ENCODE measurements at regions not wholly inside any gene's neighbourhood (a gene's known extent, or its start where the extent isn't known, plus 50 kb on each side); places are given as distances from the start of the nearest gene placed in this dataset.

GRCh38 chrX:99384594-99385374 lies 1025.3 kb downstream of the PCDH19 start:
- Histone ChIP-seq H3K36me3 (ENCODE audit: insufficient read depth, low read length, poor library complexity, severe bottlenecking) (no peaks in the 10 kb centered on the region), H3K9me3 (ENCODE audit: low read depth, low read length, poor library complexity, severe bottlenecking) (no peaks in the 10 kb centered on the region), H3K4me3 (ENCODE audit: low read depth, low read length, poor library complexity, severe bottlenecking) (no peak overlapping the region), H3K4me1 (ENCODE audit: insufficient read depth, low read length, poor library complexity, severe bottlenecking) (no peaks in the 10 kb centered on the region), H3K27me3 (replicated peaks; ENCODE audit: insufficient read depth, low read depth, low read length, poor library complexity) (no peaks in the 10 kb centered on the region), H3K27ac (ENCODE audit: low read depth, low read length, poor library complexity, severe bottlenecking) (no peak overlapping the region)
- TF ChIP-seq EZH2 (IDR thresholded peaks at IDR 0.05; ENCODE audit: borderline replicate concordance, low read depth, low read length, poor library complexity, severe bottlenecking) (no peak), CTCF (conservative IDR thresholded peaks at IDR 0.05; ENCODE audit: low read depth, low read length) (no peak)
- BruUV-seq (replicated peaks), result no TSS peak
- ChIA-PET POLR2A (ENCODE audit: low non-redundant PET) (no interaction called here), CTCF (no interaction called here)
- intact Hi-C loops (cut with micrococcal nuclease; ENCODE audit: unreplicated experiment), result no loop called here
- no peak for DNase-seq (ENCODE audit: low spot score)

DNA sequence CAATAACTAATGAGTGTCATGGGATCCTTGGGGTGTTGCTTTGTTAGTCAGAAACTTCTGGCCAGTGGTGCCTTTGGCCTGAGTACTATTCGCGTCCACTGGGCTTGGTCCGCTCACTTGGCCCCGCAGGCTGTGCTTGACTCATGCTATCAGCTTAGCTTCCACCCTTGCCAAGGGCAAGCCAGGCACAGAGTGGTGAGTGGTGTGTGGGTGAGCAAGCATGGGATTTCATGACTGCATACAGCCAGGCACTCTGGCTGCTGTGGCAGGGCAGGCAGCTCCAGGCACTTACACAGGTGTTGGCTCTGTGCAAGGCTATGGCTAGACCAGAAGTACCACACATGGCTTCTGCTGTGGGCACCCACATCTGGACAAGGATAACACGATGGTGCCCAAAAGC lies 1026.3 kb downstream of the PCDH19 start:
- ChIA-PET POLR2A (ENCODE audit: low non-redundant PET) (no interaction called here), CTCF (no interaction called here)
- Histone ChIP-seq H3K4me1 (ENCODE audit: insufficient read depth, low read length, poor library complexity, severe bottlenecking) (no peaks in the 10 kb centered on the region), H3K27ac (ENCODE audit: low read depth, low read length, poor library complexity, severe bottlenecking) (no peak overlapping the region), H3K36me3 (ENCODE audit: insufficient read depth, low read length, poor library complexity, severe bottlenecking) (no peaks in the 10 kb centered on the region), H3K9me3 (ENCODE audit: low read depth, low read length, poor library complexity, severe bottlenecking) (no peaks in the 10 kb centered on the region), H3K27me3 (replicated peaks; ENCODE audit: insufficient read depth, low read depth, low read length, poor library complexity) (no peaks in the 10 kb centered on the region), H3K4me3 (ENCODE audit: low read depth, low read length, poor library complexity, severe bottlenecking) (no peak overlapping the region)
- intact Hi-C loops (cut with micrococcal nuclease; ENCODE audit: unreplicated experiment), result no loop called here
- no peak for DNase-seq (ENCODE audit: low spot score)
- BruUV-seq (replicated peaks), result no TSS peak
- TF ChIP-seq CTCF (conservative IDR thresholded peaks at IDR 0.05; ENCODE audit: low read depth, low read length), result no peak

- no TSS peak for BruUV-seq (replicated peaks)
- intact Hi-C loops (cut with micrococcal nuclease; ENCODE audit: unreplicated experiment), result no loop called here
- ChIA-PET CTCF (no interaction called here), POLR2A (ENCODE audit: low non-redundant PET) (no interaction called here)
- H3K9me3 ChIP-seq (ENCODE audit: low read depth, low read length, poor library complexity, severe bottlenecking), result no peaks in the 10 kb centered on the region
- no peaks in the 10 kb centered on the region for H3K27me3 ChIP-seq (replicated peaks; ENCODE audit: insufficient read depth, low read depth, low read length, poor library complexity)
- no peaks in the 10 kb centered on the region for H3K36me3 ChIP-seq (ENCODE audit: insufficient read depth, low read length, poor library complexity, severe bottlenecking)
- TF ChIP-seq EZH2 (IDR thresholded peaks at IDR 0.05; ENCODE audit: borderline replicate concordance, low read depth, low read length, poor library complexity, severe bottlenecking) (no peak), CTCF (conservative IDR thresholded peaks at IDR 0.05; ENCODE audit: low read depth, low read length) (no peak)
- H3K4me1 ChIP-seq (ENCODE audit: insufficient read depth, low read length, poor library complexity, severe bottlenecking), result no peaks in the 10 kb centered on the region
- H3K27ac ChIP-seq (ENCODE audit: low read depth, low read length, poor library complexity, severe bottlenecking), result no peak overlapping the region
- DNase-seq (ENCODE audit: low spot score), result no peak
- H3K4me3 ChIP-seq (ENCODE audit: low read depth, low read length, poor library complexity, severe bottlenecking), result no peak overlapping the region
These were observed 1038.0 kb downstream of the PCDH19 start for GRCh38 chrX:99371976-99372595.

All from A673 (cell line).